Caco-2 (cell line): ENCODE measurements at regions not wholly inside any gene's neighbourhood (a gene's known extent, or its start where the extent isn't known, plus 50 kb on each side); places are given as distances from the start of the nearest gene placed in this dataset.
A peak's percentile ranks its signal among the peaks of the same experiment; 100 is the strongest.

Experiments
- BruUV-seq: library from RNA; stranded (reverse); fragments of 400-500 nt; replicated peaks from 2 replicates; lab custom pipeline; 2021; lab: Mats Ljungman, UMichigan
- CTCF ChIA-PET: fragments of 300-600 bp; sonication (Branson Sonifier 250); formaldehyde crosslinking; loops from one replicate; lab custom pipeline; 2022; ENCODE audit warnings: antibody characterized with exemption; lab: Charles Lee
- POLR2A ChIA-PET: fragments of 300-600 bp; sonication (Branson Sonifier 250); formaldehyde crosslinking; loops from one replicate; lab custom pipeline; 2022; ENCODE audit warnings: antibody characterized with exemption; lab: Charles Lee
- DNase-seq, 2 experiments: peaks; one replicate each; pipeline versions ENCODE4 v3.0.0 to v3.0.0-alpha.2; 2020 to 2022
- H3K27me3 ChIP-seq: replicated peaks from 2 replicates; pipeline ENCODE4 v1.6.0; 2011; ENCODE audit warnings: low read length; ENCODE audit not compliant: control insufficient read depth, insufficient read depth
- H3K36me3 ChIP-seq: 2 replicates; pipeline ENCODE4 v1.5.1; 2011; ENCODE audit warnings: low read length; ENCODE audit not compliant: control insufficient read depth, insufficient read depth
- H3K4me1 ChIP-seq: fragments of 250-450 bp; sonication (Bioruptor Pico); 2 replicates; pipeline ENCODE4 v1.5.1; 2020; ENCODE audit warnings: mild to moderate bottlenecking
- H3K4me3 ChIP-seq: 2 replicates; pipeline ENCODE4 v1.5.1; 2011; ENCODE audit warnings: low read depth, mild to moderate bottlenecking, control low read depth, low read length
- H3K9me3 ChIP-seq: fragments of 250-450 bp; sonication (Bioruptor Pico); 2 replicates; pipeline ENCODE4 v1.5.1; 2020; ENCODE audit warnings: mild to moderate bottlenecking, moderate library complexity
- H3K27ac Mint-ChIP-seq: one replicate; pipeline ENCODE4 v1.8.0; 2022; ENCODE audit warnings: mixed read lengths; ENCODE audit not compliant: unreplicated experiment
- H3K27me3 Mint-ChIP-seq: one replicate; pipeline ENCODE4 v1.8.0; 2022; ENCODE audit warnings: mixed read lengths; ENCODE audit not compliant: insufficient read depth, unreplicated experiment
- H3K36me3 Mint-ChIP-seq: one replicate; pipeline ENCODE4 v1.8.0; 2022; ENCODE audit warnings: mild to moderate bottlenecking, mixed read lengths; ENCODE audit not compliant: insufficient read depth, unreplicated experiment
- H3K4me1 Mint-ChIP-seq: one replicate; pipeline ENCODE4 v1.8.0; 2022; ENCODE audit warnings: low read depth, mixed read lengths; ENCODE audit not compliant: unreplicated experiment
- H3K4me3 Mint-ChIP-seq: one replicate; pipeline ENCODE4 v1.8.0; 2022; ENCODE audit warnings: mild to moderate bottlenecking, moderate library complexity, mixed read lengths; ENCODE audit not compliant: unreplicated experiment
- H3K9me3 Mint-ChIP-seq: one replicate; pipeline ENCODE4 v1.8.0; 2022; ENCODE audit warnings: mixed read lengths; ENCODE audit not compliant: unreplicated experiment
- CTCF ChIP-seq, 2 experiments: fragments of 200-600 bp in 1 of 2; IDR thresholded peaks; 1 replicate in 1 of 2; 2 replicates in 1 of 2; pipeline versions ENCODE4 v1.5.1 to v1.8.0; 2011 to 2022; ENCODE audit warnings: antibody characterized with exemption in 1 of 2, control low read depth in 1 of 2, inconsistent platforms in 1 of 2, low read depth in 1 of 2, low read length in 1 of 2, mild to moderate bottlenecking in 1 of 2, moderate library complexity in 1 of 2; ENCODE audit not compliant: insufficient read depth in 1 of 2, severe bottlenecking in 1 of 2, unreplicated experiment in 1 of 2
- intact Hi-C: fragments of 100-400 bp; cut with micrococcal nuclease; formaldehyde crosslinking; loops from one replicate; pipeline ENCODE4 v1.10.0; 2022; ENCODE audit not compliant: unreplicated experiment

- Mint-ChIP-seq H3K36me3 (no peaks in the 10 kb centered on the region), H3K4me1 (no peaks in the 10 kb centered on the region), H3K4me3 (no peak overlapping the region), H3K27ac (no peak overlapping the region), H3K27me3 (peaks cover 12% of the 10 kb centered on the region), H3K9me3 (peaks cover 15% of the 10 kb centered on the region)
- peaks cover 5% of the 10 kb centered on the region; the same call in 1 of the 2 replicates for H3K9me3 ChIP-seq
- intact Hi-C loops = no loop called here
- POLR2A ChIA-PET = no interaction called here
- TF ChIP-seq CTCF (IDR thresholded peaks at IDR 0.05; ENCODE audit: insufficient read depth in 1 of 2, low read depth in 1 of 2, low read length in 1 of 2, severe bottlenecking in 1 of 2, unreplicated experiment in 1 of 2) = no peak
- BruUV-seq = no TSS peak
- H3K4me3 ChIP-seq = no peak overlapping the region
- no peaks in the 10 kb centered on the region for H3K4me1 ChIP-seq
- H3K27me3 ChIP-seq = no peaks in the 10 kb centered on the region; the same call in 1 of the 2 replicates
- no peak for DNase-seq
- no peaks in the 10 kb centered on the region for H3K36me3 ChIP-seq
- CTCF ChIA-PET = no interaction called here
Measured at GRCh38 chr5:167961731-167962130, 329.7 kb upstream of the WWC1 start.

GRCh38 chr5:167964529-167964928, 326.9 kb upstream of the WWC1 start:
- TF ChIP-seq CTCF (IDR thresholded peaks at IDR 0.05; ENCODE audit: insufficient read depth in 1 of 2, low read depth in 1 of 2, low read length in 1 of 2, severe bottlenecking in 1 of 2, unreplicated experiment in 1 of 2) = peak; percentile 24 to 55
- no TSS peak for BruUV-seq
- Mint-ChIP-seq H3K27ac (no peak overlapping the region), H3K36me3 (no peaks in the 10 kb centered on the region), H3K4me1 (no peaks in the 10 kb centered on the region), H3K27me3 (peaks cover 6% of the 10 kb centered on the region), H3K9me3 (no peaks in the 10 kb centered on the region), H3K4me3 (no peak overlapping the region)
- H3K4me1 ChIP-seq = no peaks in the 10 kb centered on the region
- H3K9me3 ChIP-seq = no peaks in the 10 kb centered on the region
- no peaks in the 10 kb centered on the region for H3K36me3 ChIP-seq
- DNase-seq = peak in 1 of 2 experiments; percentile 13
- intact Hi-C loops = no loop called here
- no peaks in the 10 kb centered on the region; the same call in 1 of the 2 replicates for H3K27me3 ChIP-seq
- POLR2A ChIA-PET = no interaction called here
- CTCF ChIA-PET = interaction anchor here (1.2 kb wide), 1 partner anchor 243 kb away, joined by 3 read pairs; no protein-coding TSS in a partner anchor
- no peak overlapping the region for H3K4me3 ChIP-seq

GRCh38 chr5:167965710-167966109, 325.7 kb upstream of the WWC1 start:
- Histone ChIP-seq H3K4me1 (no peaks in the 10 kb centered on the region), H3K36me3 (no peaks in the 10 kb centered on the region), H3K9me3 (no peaks in the 10 kb centered on the region), H3K27me3 (no peaks in the 10 kb centered on the region), H3K4me3 (no peak overlapping the region)
- DNase-seq = no peak
- no peaks in the 10 kb centered on the region for H3K4me1 Mint-ChIP-seq
- no peak overlapping the region for H3K4me3 Mint-ChIP-seq
- no peak overlapping the region for H3K27ac Mint-ChIP-seq
- intact Hi-C loops = no loop called here
- POLR2A ChIA-PET = no interaction called here
- no peaks in the 10 kb centered on the region for H3K36me3 Mint-ChIP-seq
- CTCF ChIA-PET = no interaction called here
- no peak for TF ChIP-seq CTCF (IDR thresholded peaks at IDR 0.05; ENCODE audit: insufficient read depth in 1 of 2, low read depth in 1 of 2, low read length in 1 of 2, severe bottlenecking in 1 of 2, unreplicated experiment in 1 of 2)
- no TSS peak for BruUV-seq
- H3K9me3 Mint-ChIP-seq = no peaks in the 10 kb centered on the region
- peaks cover 6% of the 10 kb centered on the region for H3K27me3 Mint-ChIP-seq
